Right lobe of liver (tissue), 4 donors: ENCODE measurements at regions not wholly inside any gene's neighbourhood (a gene's known extent, or its start where the extent isn't known, plus 50 kb on each side); places are given as distances from the start of the nearest gene placed in this dataset.

Experiments used
- POLR2A ChIP-seq: fragments of 450-650 bp; IDR thresholded peaks from one replicate; pipeline ENCODE4 v1.6.1; 2017; ENCODE audit warnings: antibody characterized with exemption, mild to moderate bottlenecking
- TF ChIP-seq, protein P1 (sequence below), 4 donors: fragments of 200-600 bp in 3 of 4; fragments of 450-650 bp in 1 of 4; IDR thresholded peaks; one replicate each; pipeline versions ENCODE4 v1.5.1 to v1.8.0; 2016 to 2022; ENCODE audit warnings: antibody characterized with exemption in 4 of 4, mild to moderate bottlenecking in 2 of 4
- donor health status: DM: no; HTN: no; CAD: no.
- donor health status: DM: no; HTN: no; CAD: no.
- donor health status: DM: no; HTN: yes; CAD: no.

DNA sequence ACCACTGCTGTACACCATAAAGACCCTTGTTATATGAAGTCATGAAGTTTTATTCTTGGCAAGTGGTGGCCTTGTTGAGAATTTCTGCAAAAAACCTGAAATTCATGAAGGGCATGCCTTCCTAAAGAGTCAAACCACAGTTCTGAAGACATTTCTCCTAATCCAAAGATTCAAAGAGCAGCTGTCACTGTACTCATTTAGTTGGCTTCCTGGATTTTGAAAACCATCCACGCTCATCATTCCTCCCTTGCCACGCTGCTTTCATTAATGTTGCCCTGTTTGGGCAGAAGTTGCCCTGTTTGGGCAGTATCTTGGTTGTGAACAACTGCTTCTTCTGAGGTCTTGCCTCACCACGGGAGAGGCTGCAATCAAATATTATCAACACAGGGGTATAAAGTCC is 560.3 kb upstream of the TLE4 start:
- TF ChIP-seq, protein P1, sequence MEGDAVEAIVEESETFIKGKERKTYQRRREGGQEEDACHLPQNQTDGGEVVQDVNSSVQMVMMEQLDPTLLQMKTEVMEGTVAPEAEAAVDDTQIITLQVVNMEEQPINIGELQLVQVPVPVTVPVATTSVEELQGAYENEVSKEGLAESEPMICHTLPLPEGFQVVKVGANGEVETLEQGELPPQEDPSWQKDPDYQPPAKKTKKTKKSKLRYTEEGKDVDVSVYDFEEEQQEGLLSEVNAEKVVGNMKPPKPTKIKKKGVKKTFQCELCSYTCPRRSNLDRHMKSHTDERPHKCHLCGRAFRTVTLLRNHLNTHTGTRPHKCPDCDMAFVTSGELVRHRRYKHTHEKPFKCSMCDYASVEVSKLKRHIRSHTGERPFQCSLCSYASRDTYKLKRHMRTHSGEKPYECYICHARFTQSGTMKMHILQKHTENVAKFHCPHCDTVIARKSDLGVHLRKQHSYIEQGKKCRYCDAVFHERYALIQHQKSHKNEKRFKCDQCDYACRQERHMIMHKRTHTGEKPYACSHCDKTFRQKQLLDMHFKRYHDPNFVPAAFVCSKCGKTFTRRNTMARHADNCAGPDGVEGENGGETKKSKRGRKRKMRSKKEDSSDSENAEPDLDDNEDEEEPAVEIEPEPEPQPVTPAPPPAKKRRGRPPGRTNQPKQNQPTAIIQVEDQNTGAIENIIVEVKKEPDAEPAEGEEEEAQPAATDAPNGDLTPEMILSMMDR (IDR thresholded peaks at IDR 0.05) = no peak
- TF ChIP-seq POLR2A = no peak
